Caki2 (cell line): ENCODE measurements at regions not wholly inside any gene's neighbourhood (a gene's known extent, or its start where the extent isn't known, plus 50 kb on each side); places are given as distances from the start of the nearest gene placed in this dataset.
"Not testable (repeated sequence)": the region's sequence is repeated elsewhere in the genome, so short reads cannot be mapped to it uniquely, and the experiment has no call there.

Experiments used
- DNase-seq: peaks from one replicate; pipeline ENCODE4 v3.0.0-alpha.2; 2015; ENCODE audit warnings: low read depth
- in situ Hi-C: cut with HindIII; loops from 2 replicates; pipeline ENCODE4 v1.10.0; 2016; ENCODE audit warnings: low sequenced_read_pairs, low pct_unique_long_range_greater_than_20kb, mixed read lengths

DNA sequence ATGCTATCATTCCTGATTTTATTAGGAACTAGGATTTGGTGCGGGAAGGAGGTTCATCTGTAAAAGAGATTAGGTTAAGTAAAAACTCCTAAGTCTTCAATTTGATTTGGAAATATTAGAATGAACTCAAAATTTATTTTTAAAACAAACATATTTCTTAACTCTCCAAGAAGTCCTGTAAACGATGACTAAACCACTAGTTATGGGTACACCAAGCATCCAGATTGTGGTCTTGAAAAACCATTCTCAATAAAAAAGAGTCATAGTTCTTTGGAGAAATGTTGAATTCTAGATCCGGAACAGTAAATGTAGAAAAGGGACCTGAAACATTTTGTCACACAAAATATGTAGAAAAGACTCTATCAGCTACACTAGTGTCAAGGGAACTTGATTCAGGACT is 116.9 kb downstream of the ARHGAP11B start:
- in situ Hi-C loops, DNase-seq: not testable (repeated sequence)

DNA sequence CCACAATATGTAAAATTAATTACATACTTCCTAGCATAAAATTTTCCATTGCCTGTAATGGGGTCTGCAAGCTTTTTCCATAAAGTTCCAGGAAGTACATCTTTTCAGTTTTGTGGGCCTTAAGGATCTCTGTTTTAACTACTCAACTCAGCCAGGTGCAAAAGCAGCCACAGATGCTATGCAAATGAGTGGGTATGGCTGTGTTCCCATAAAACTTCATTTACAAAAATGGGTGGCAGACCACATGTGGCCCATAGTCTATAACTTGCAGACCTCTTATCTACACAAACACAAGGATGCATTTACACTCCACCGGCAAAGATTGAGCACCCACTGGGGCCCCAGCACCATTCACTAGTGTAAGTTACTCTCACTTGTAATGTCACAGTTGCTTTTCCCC is 123.1 kb downstream of the ARHGAP11B start:
- in situ Hi-C loops, DNase-seq: not testable (repeated sequence)

DNA sequence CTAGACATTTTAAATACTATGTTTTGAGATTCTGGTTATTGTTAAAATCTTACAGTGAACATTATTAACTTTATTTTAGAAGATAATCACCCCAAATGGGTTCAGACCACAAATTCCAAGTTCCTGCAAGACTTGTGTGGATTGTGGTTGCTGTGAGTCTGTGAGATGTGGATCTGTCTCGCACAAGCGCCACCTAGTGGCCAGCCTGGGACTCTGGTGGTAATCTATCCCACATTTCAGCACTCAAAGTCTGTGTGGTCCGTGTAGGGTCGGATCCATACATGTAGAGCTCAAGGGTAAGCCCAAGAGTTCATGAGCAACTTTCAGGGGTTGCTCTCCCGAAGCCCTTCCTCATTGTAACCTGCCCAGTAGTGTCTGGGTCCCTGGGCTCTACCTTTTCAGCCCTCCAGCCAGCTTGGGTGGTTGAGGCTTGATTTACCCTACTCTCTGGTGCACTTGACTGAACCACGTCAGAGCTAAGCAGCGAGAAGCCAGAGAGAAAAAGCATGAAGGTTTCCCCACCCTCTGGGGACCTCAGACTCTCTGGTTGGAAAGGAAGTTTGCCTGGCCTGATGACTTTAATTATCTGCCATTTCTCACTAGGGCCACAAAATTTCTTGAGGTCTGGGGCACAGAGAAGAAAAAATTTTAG is 129.2 kb downstream of the ARHGAP11B start:
- in situ Hi-C loops, DNase-seq: not testable (repeated sequence)

DNA sequence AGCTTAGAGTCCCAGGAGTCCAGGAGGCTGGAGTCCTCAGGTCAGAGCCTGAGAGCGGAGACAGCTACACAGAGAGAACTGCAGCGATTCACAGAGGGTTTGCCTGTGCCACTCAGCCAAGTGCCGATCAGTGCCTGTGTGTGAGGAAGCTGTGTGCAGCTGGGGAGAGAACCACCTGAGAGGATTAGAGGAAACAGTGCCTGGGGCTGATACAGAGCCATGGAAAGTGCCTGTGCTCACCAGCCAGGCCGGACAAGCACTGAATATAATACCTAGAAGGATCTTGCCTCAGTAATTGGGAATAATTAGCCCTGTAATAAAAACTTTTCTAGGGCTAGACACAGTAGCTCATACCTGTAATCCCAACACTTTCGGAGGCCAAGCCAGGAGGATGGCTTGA is 134.7 kb downstream of the ARHGAP11B start:
- DNase-seq, in situ Hi-C loops: not testable (repeated sequence)

DNA sequence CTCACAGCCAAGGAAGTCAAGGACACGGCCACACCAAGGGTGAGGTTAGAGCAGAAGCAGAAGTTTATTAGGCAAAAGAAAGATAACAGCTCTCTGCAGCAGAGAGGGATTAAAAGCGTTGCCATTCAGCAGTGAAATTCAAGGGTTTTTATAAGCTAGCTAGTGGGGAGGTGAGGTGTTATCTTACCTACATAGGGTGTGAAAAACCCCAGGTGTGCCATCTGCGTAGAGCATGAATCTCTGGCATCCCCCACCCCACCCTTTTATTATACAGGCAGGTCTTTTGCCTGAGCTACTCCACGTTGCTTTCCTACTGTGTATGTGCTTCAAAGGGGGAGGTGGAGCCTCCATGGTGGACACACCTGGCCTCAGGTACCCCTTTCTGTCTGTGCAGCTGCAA is 135.4 kb downstream of the ARHGAP11B start:
- in situ Hi-C loops, DNase-seq: not testable (repeated sequence)

DNA sequence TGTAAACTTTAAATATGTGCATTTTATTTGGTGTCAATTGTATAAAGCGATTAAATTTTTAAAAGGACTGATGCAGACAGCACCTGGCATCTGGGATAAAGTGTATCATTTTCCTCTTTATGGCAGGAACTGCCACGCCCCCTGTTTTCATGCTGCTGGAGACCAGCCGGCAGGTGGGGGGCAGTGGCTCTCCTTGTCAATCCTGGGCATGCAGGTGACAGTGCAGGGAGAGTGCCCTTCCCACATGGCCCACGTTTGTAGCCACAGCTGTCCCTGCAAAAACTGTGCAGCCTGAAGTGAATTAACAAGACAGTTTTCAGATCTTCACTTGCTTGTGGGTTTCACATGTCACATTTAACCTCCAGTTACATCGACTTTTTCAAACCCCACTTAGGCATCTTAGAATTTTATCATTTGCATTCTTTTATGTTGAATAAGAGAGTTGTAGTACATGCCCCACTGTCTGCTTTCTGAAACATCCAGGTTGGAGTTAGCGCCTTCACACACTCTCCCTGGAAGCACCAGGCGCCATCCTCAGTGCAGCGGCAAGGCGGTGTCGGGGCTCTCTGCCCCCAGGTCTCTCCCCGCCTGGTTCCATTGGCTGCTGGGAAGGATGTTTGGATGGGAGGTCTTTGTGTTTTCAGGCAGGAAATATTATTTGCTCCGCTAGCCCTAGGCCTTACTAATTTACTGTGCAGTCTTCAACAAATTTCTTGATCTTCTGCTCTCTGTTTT is 134.2 kb upstream of the FAN1 start:
- in situ Hi-C loops, DNase-seq: not testable (repeated sequence)

DNA sequence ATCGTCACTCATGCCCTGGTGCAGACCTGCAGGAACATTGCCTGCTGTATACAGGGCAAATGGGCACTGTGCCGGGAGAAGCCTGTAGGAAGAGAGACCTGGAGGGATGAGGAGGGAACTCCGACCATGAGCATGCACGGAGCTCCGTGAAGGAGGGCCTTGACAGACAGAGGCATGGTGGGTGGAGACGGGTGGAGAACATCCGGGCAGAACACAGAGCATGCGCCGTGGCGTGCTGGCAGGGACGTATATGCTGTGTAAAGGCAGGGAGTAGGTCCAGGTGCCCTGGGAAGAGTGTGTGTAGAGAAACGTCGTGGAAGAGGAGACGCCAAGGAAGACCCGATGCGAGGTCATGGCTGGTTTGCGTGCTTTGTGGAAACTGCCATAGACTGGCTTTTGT is 133.0 kb upstream of the FAN1 start:
- no peak for DNase-seq
- in situ Hi-C loops: no loop called here

DNA sequence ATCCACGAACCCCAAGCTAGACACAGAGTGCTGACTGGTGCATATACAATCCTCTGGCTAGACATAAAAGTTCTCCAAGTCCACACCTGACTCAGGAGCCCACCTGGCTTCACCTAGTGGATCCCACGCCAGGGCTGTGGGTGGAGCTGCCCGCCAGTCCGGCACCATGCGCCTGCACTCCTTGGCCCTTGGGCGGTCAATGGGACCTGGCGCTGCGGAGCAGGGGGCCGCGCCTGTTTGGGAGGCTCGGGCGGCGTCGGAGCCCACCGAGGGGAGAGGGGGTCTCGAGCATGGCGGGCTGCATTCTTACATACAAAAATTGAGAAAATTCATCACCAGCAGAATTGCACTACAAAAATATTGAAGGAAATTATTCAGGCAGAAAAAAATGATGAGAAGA is 120.7 kb upstream of the FAN1 start:
- no peak for DNase-seq
- in situ Hi-C loops: no loop called here

DNA sequence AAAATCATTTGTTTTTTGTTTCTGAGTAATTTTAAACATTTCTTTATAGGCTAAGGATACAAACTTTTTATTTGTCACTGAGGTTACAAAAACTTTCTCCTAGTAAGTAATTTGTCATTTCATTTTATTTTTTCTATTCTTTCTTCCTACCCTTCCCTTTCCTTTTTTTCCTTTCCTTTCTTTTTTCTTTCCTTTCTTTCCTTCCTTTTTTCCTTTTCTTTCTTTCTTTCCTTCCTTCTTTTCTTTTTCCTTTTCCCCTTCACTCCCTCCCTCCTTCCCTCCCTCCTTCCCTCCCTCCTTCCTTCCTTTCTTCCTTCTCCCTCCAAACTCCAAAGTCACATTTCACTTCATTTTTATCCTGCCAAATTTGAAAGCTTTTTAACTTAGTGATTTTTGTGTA is 115.1 kb upstream of the FAN1 start:
- in situ Hi-C loops: no loop called here
- no peak for DNase-seq

DNA sequence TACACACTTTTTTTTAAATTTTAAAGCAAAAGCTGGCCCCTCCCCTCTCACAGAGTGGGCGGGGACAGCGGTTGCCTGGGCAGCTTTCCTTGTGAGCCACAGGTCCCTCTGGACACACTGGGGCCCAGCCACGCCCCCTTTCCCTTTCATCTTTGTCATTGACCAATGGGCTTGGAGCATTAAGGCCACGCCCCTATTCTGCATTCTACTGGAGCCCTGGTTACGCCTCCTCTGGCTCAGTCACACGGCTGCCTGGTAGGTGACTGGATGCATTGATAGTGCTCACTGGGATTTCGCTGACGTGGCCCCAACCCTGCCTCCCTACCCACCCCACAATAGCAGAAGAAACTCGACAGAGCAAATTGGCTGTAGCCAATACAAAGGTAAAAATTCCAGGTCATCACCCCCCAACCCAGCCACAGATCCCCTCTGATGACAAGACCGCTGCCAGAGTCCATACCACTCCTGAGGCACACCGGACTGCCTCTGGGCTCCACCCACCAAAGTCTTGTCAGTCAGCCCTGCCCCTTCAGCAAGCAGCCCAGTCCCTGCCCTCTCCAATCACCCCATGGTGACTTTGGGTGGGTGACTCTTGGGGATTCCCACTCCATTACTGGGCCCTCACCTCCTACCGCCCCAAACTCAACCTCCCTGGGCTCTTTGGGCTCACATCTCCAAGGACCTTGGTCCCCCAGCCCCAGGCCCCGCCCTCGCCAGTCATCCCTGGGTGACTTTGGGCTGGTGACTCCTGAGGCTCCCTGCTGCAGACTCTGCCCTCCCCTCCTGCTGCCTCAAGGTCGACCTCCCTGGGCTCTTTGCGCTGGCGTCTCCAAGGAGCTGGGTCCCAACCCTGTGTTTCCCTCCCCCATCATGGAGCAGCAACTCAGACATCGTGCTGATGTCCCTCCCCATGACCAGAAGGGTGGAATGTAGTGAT is 112.2 kb upstream of the FAN1 start:
- in situ Hi-C loops: no loop called here
- DNase-seq: peak; percentile 94

DNA sequence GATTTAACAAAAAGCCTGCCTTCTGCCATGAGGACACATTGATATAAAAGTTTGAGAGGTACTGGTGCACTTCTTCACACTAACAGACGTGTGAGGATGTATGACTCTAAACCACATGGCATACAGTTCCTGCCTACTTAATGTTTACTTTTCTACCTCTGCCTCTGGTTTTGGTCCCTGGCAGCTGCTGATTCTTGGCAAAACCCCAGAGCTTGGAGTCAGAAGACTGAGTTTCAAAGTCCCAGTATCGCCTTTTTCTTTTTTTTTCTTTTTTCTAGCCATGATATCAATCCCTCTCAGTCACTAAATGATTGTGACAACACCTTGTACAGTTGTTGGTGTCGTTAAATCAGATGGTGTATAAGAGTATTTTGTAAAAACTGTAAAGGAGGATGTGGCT is 110.9 kb upstream of the FAN1 start:
- in situ Hi-C loops, DNase-seq: not testable (repeated sequence)

DNA sequence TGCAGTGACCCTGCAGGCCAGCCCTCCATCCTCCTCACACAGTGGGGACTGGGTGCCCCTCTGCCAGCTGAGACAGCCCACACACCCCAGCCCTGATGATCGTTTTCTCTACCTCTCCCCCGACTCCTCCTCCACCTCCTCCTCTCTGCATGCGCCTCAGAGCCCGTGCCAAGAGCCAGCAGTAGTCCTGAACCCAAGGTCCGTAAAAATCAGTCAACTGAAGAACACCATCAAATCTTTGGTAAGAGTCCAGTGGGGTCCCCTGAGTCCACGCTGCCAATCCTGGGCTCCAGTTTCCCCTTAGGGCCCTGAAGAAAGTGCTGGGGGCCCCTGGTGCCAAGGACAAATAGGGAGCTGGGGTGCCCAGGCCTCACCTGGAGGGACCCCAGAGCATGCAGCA is 109.3 kb upstream of the FAN1 start:
- no peak for DNase-seq
- in situ Hi-C loops: no loop called here

DNA sequence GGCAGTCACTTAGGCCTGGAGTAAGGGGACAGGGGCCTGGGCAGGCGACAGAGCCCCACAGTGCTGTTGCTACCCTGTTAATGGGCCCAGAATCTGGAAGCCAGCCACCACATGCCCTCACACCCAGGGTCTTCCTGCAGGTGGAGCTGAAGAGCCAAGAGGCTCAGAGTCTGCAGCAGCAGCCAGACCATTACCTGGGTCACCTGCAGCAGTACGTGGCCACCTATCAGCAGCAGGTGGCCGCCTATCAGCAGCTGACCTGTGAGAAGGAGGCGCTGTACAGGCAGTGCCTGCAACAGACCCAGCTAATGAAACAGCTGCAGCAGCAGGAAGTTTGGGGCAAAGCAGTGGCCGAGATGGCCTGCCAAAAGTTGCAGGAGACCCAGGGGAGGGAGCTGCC is 104.2 kb upstream of the FAN1 start:
- DNase-seq, in situ Hi-C loops: not testable (repeated sequence)

DNA sequence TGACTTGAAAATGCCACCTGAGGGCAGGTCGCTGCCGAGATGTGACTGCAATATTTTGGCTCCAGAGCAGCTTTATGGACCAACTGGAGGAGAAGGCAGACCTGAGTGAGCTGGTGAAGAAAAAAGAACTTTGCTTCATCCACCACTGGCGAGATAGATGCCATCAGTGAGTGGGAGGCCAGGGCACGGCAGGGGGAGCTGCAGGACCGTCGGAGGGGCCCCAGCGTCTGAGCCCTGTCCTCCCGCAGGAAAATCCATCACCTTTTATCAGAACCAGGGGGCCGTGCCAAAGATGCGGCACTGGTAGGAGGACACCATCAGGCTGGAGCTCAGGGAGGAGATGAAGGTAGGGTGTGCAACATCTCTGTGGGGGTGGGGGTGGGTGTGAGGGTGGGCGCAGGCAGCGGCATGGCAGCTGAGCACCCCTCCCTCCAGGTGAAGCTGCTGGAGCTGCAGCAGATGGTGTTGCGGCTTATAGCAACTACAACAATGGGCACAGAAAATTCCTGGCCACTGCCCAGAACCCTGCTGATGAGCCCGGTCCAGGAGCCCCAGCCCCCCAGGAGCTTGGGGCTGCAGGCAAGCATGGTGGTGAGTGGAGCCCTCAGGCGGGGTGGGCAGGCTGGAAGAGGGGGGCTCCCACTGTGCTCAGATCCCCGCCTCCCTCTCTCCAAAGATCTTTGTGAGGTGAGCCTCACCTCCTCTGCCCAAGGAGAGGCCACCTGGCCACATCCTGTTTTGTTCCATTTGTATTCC is 102.4 kb upstream of the FAN1 start:
- DNase-seq, in situ Hi-C loops: not testable (repeated sequence)

DNA sequence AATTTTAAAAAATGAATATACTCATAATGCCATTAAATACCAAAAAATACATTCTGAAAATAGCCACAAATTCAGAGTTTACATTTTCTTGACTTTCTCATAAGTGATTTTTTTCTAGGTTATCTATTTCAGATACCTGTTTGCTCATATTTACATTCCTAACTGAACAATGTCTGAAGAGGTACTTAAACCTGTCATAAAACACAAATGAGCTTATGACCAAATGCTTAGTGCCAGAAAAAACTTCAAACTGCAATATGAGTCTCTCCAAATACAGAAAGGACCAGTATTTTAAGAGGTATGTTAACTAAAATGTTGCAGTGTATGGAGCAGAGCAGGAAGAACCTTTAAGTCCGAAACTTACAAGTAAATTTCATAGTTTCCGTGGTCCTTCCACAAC is 101.7 kb upstream of the FAN1 start:
- in situ Hi-C loops, DNase-seq: not testable (repeated sequence)

DNA sequence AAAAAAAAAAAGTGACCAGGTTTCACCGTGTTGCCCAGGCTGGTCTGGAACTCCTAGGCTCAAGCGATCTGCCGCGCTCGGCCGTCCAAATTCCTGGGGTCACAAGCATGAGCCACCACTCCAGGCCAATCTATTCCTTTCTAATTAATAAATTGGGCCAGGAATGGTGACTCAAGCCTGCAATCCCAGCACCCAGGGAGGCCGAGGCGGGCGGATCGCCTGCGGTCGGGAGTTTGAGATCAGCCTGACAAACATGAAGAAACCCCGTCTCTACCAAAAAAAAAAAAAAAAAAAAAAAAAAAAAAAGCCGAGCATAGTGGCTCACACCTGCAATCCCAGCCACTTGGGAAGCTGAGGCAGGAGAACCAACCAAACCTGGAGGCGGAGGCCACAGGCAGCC is 100.0 kb upstream of the FAN1 start:
- in situ Hi-C loops, DNase-seq: not testable (repeated sequence)

DNA sequence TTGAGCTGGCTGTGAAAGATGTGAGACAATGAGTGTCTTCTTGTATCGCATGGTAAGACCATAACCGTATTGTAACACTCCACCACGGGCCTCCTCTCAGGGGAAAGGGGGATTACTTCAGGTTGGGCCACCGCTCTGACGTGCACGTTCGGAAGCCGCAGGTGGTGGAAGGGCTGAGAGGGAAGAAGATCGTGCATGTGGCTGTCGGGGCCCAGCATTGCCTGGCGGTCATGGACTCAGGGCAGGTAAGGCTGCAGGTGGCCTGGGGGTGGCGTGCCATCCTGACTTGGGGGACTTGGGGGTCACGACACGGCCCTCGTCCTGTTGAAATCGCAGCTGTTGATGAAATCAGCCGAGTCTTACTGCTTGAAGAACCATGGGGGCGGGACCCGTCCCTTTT is 87.3 kb upstream of the FAN1 start:
- DNase-seq: no peak
- in situ Hi-C loops: no loop called here
